Mesenteric fat pad (tissue), 1 donor: ENCODE measurements at regions not wholly inside any gene's neighbourhood (a gene's known extent, or its start where the extent isn't known, plus 50 kb on each side); places are given as distances from the start of the nearest gene placed in this dataset.

Experiments
- DNase-seq: peaks from one replicate; pipeline ENCODE4 v3.0.0-alpha.2; 2020; ENCODE audit warnings: low spot score
- donor health status: DM: yes; HTN: yes; CAD: no.

- DNase-seq, result no peak
Measured at GRCh38 chr13:33464345-33464744, 178.8 kb upstream of the STARD13 start.

GRCh38 chr13:33466262-33466661 lies 180.7 kb upstream of the STARD13 start:
- no peak for DNase-seq

- no peak for DNase-seq
Measured at GRCh38 chr13:33467556-33467955, 182.0 kb upstream of the STARD13 start.

GRCh38 chr13:33471204-33471603 lies 185.6 kb upstream of the STARD13 start:
- no peak for DNase-seq

GRCh38 chr13:33472446-33472845 lies 186.9 kb upstream of the STARD13 start:
- no peak for DNase-seq

- DNase-seq, result no peak
Measured at GRCh38 chr13:33479105-33479504, 193.6 kb upstream of the STARD13 start.

GRCh38 chr13:33480561-33480960 lies 195.0 kb upstream of the STARD13 start:
- no peak for DNase-seq

GRCh38 chr13:33483471-33483870 lies 197.9 kb upstream of the STARD13 start:
- no peak for DNase-seq

GRCh38 chr13:33485247-33485646 lies 199.7 kb upstream of the STARD13 start:
- DNase-seq, result no peak

GRCh38 chr13:33487575-33488243 lies 202.2 kb upstream of the STARD13 start:
- no peak for DNase-seq

GRCh38 chr13:33489563-33489962 lies 204.0 kb upstream of the STARD13 start:
- DNase-seq, result no peak

GRCh38 chr13:33490461-33491327 lies 205.1 kb upstream of the STARD13 start:
- no peak for DNase-seq

GRCh38 chr13:33493672-33494365 lies 208.3 kb upstream of the STARD13 start:
- no peak for DNase-seq

GRCh38 chr13:33494596-33495204 lies 209.1 kb upstream of the STARD13 start:
- no peak for DNase-seq

GRCh38 chr13:33496336-33496735 lies 210.8 kb upstream of the STARD13 start:
- DNase-seq, result no peak

GRCh38 chr13:33497146-33497845 lies 211.7 kb upstream of the STARD13 start:
- DNase-seq, result no peak

- DNase-seq, result no peak
Measured at GRCh38 chr13:33508060-33508459, 222.5 kb upstream of the STARD13 start.

GRCh38 chr13:33509642-33510229 lies 224.2 kb upstream of the STARD13 start:
- no peak for DNase-seq

- DNase-seq, result no peak
Measured at GRCh38 chr13:33510350-33510970, 224.9 kb upstream of the STARD13 start.

GRCh38 chr13:33512880-33513554 lies 227.5 kb upstream of the STARD13 start:
- DNase-seq, result no peak
